HG03139 (cell line): ENCODE measurements at regions not wholly inside any gene's neighbourhood (a gene's known extent, or its start where the extent isn't known, plus 50 kb on each side); places are given as distances from the start of the nearest gene placed in this dataset.
A peak's percentile ranks its signal among the peaks of the same experiment; 100 is the strongest.
"Not testable (repeated sequence)": the region's sequence is repeated elsewhere in the genome, so short reads cannot be mapped to it uniquely, and the experiment has no call there.

ENCODE experiments used
- ATAC-seq: cut with Tn5 transposase; IDR thresholded peaks from one replicate; pipeline ENCODE4 v1.9.1; 2021; ENCODE audit not compliant: unreplicated experiment

GRCh38 chr5:34261020-34261419 lies 218.0 kb upstream of the C1QTNF3 start:
- not testable (repeated sequence) for ATAC-seq

GRCh38 chr5:34266151-34266550 lies 223.1 kb upstream of the C1QTNF3 start:
- ATAC-seq, result not testable (repeated sequence)

- not testable (repeated sequence) for ATAC-seq
These were observed 253.7 kb upstream of the C1QTNF3 start for GRCh38 chr5:34296759-34297158.

GRCh38 chr5:34329201-34329600 lies 286.2 kb upstream of the C1QTNF3 start:
- ATAC-seq, result not testable (repeated sequence)

- ATAC-seq, result not testable (repeated sequence)
These were observed 286.6 kb upstream of the C1QTNF3 start for GRCh38 chr5:34329611-34330108.

GRCh38 chr5:34331928-34332454 lies 289.0 kb upstream of the C1QTNF3 start:
- ATAC-seq, result not testable (repeated sequence)

GRCh38 chr5:34339408-34340001 lies 296.5 kb upstream of the C1QTNF3 start:
- ATAC-seq, result not testable (repeated sequence)

GRCh38 chr5:34354440-34354839 lies 301.7 kb upstream of the RAI14 start:
- not testable (repeated sequence) for ATAC-seq

GRCh38 chr5:34371417-34371816 lies 284.7 kb upstream of the RAI14 start:
- not testable (repeated sequence) for ATAC-seq

- not testable (repeated sequence) for ATAC-seq
These were observed 284.3 kb upstream of the RAI14 start for GRCh38 chr5:34371817-34372216.

GRCh38 chr5:34372739-34373138 lies 283.4 kb upstream of the RAI14 start:
- not testable (repeated sequence) for ATAC-seq

GRCh38 chr5:34377651-34378050 lies 278.5 kb upstream of the RAI14 start:
- not testable (repeated sequence) for ATAC-seq

- not testable (repeated sequence) for ATAC-seq
These were observed 277.6 kb upstream of the RAI14 start for GRCh38 chr5:34378498-34378897.

GRCh38 chr5:34388754-34389153 lies 267.4 kb upstream of the RAI14 start:
- not testable (repeated sequence) for ATAC-seq

GRCh38 chr5:34409373-34409772 lies 246.8 kb upstream of the RAI14 start:
- no peak for ATAC-seq

- no peak for ATAC-seq
These were observed 245.6 kb upstream of the RAI14 start for GRCh38 chr5:34410411-34411139.

GRCh38 chr5:34411470-34412346 lies 244.4 kb upstream of the RAI14 start:
- ATAC-seq, result no peak

GRCh38 chr5:34412736-34413135 lies 243.4 kb upstream of the RAI14 start:
- ATAC-seq, result no peak

- ATAC-seq, result peak; percentile 98
These were observed 240.4 kb upstream of the RAI14 start for GRCh38 chr5:34415559-34416198.

- ATAC-seq, result no peak
These were observed 239.6 kb upstream of the RAI14 start for GRCh38 chr5:34416501-34417008.
